WTC11 (cell line): ENCODE measurements at regions not wholly inside any gene's neighbourhood (a gene's known extent, or its start where the extent isn't known, plus 50 kb on each side); places are given as distances from the start of the nearest gene placed in this dataset.
A peak's percentile ranks its signal among the peaks of the same experiment; 100 is the strongest.

ENCODE experiments used
- ATAC-seq: fragments of 200-7000 bp; cut with Tn5 transposase; 2 replicates; pipeline ENCODE4 v1.10.0; 2021; ENCODE audit warnings: mild to moderate bottlenecking, moderate library complexity
- CTCF ChIA-PET: fragments of 300-600 bp; sonication (Branson Sonifier 250); formaldehyde crosslinking; loops from one replicate; lab custom pipeline; 2021; ENCODE audit warnings: antibody characterized with exemption; lab: Charles Lee
- POLR2A ChIA-PET: fragments of 350-600 bp; sonication (Branson Sonifier 250); formaldehyde crosslinking; loops from one replicate; lab custom pipeline; 2021; ENCODE audit warnings: antibody characterized with exemption; lab: Charles Lee
- DNase-seq: peaks from one replicate; pipeline ENCODE4 v3.0.0; 2021; ENCODE audit warnings: low spot score
- H3K27ac Mint-ChIP-seq: 2 replicates; pipeline ENCODE4 v1.8.0; 2021; ENCODE audit warnings: mixed read lengths
- H3K27me3 Mint-ChIP-seq: 2 replicates; pipeline ENCODE4 v1.8.0; 2021; ENCODE audit warnings: low read depth, mild to moderate bottlenecking, moderate library complexity, mixed read lengths
- H3K36me3 Mint-ChIP-seq: 2 replicates; pipeline ENCODE4 v1.8.0; 2021; ENCODE audit warnings: mixed read lengths
- H3K4me1 Mint-ChIP-seq: 2 replicates; pipeline ENCODE4 v1.8.0; 2022; ENCODE audit warnings: mixed read lengths
- H3K4me3 Mint-ChIP-seq: 2 replicates; pipeline ENCODE4 v1.8.0; 2021; ENCODE audit warnings: mild to moderate bottlenecking, moderate library complexity, mixed read lengths
- H3K9me3 Mint-ChIP-seq: 2 replicates; pipeline ENCODE4 v1.8.0; 2021; ENCODE audit warnings: mixed read lengths
- ATF1 ChIP-seq: sonication (generic); formaldehyde crosslinking; IDR thresholded peaks from 2 replicates; pipeline ENCODE4 v1.8.1; 2023; ENCODE audit warnings: mild to moderate bottlenecking, moderate library complexity, missing genetic modification reagents
- ATF6 ChIP-seq: sonication (generic); formaldehyde crosslinking; IDR thresholded peaks from 2 replicates; pipeline ENCODE4 v1.8.1; 2023; ENCODE audit warnings: mild to moderate bottlenecking, missing genetic modification reagents
- HMGA2 ChIP-seq: fragments of 250-450 bp; sonication (Bioruptor Pico); IDR thresholded peaks from 2 replicates; pipeline ENCODE4 v1.4.0; 2021; ENCODE audit warnings: mild to moderate bottlenecking, moderate library complexity
- NFYB ChIP-seq: sonication (generic); formaldehyde crosslinking; conservative IDR thresholded peaks from 2 replicates; pipeline ENCODE4 v1.8.0; 2022; ENCODE audit warnings: low read depth, missing genetic modification reagents
- OVOL2 ChIP-seq: fragments of 250-450 bp; sonication (Bioruptor Pico); IDR thresholded peaks from 2 replicates; pipeline ENCODE4 v1.9.0; 2021; ENCODE audit warnings: mild to moderate bottlenecking, borderline replicate concordance
- SMAD4 ChIP-seq: sonication (generic); formaldehyde crosslinking; IDR thresholded peaks from 2 replicates; pipeline ENCODE4 v1.8.0; 2022; ENCODE audit warnings: mild to moderate bottlenecking, missing genetic modification reagents
- TCF7 ChIP-seq: sonication (generic); formaldehyde crosslinking; IDR thresholded peaks from 2 replicates; pipeline ENCODE4 v1.8.0; 2022; ENCODE audit warnings: mild to moderate bottlenecking, low read depth, missing genetic modification reagents, moderate library complexity
- ZBTB21 ChIP-seq: sonication (generic); formaldehyde crosslinking; IDR thresholded peaks from 2 replicates; pipeline ENCODE4 v1.8.1; 2023; ENCODE audit warnings: mild to moderate bottlenecking, missing genetic modification reagents, borderline replicate concordance
- ZNF423 ChIP-seq: fragments of 250-450 bp; sonication (Bioruptor Pico); IDR thresholded peaks from 2 replicates; pipeline ENCODE4 v2.1.2; 2022; ENCODE audit warnings: mild to moderate bottlenecking, moderate library complexity
- TF ChIP-seq, protein P1 (sequence below): sonication (generic); formaldehyde crosslinking; IDR thresholded peaks from 2 replicates; pipeline ENCODE4 v1.8.1; 2022; ENCODE audit warnings: mild to moderate bottlenecking, moderate library complexity, missing genetic modification reagents
- TF ChIP-seq, protein P2 (sequence below): sonication (generic); formaldehyde crosslinking; IDR thresholded peaks from 2 replicates; pipeline ENCODE4 v1.8.1; 2022; ENCODE audit warnings: low read depth, mild to moderate bottlenecking, moderate library complexity, missing genetic modification reagents, borderline replicate concordance
- TF ChIP-seq, protein P3 (sequence below): sonication (generic); formaldehyde crosslinking; IDR thresholded peaks from 2 replicates; pipeline ENCODE4 v1.8.0; 2023; ENCODE audit warnings: missing genetic modification reagents, mild to moderate bottlenecking, borderline replicate concordance
- TF ChIP-seq, protein P4 (sequence below): fragments of 250-450 bp; sonication (Bioruptor Pico); IDR thresholded peaks from 2 replicates; pipeline ENCODE4 v1.9.0; 2021; ENCODE audit warnings: mild to moderate bottlenecking, borderline replicate concordance
- TF ChIP-seq, protein P5 (sequence below): fragments of 250-450 bp; sonication (Bioruptor Pico); IDR thresholded peaks from 2 replicates; pipeline ENCODE4 v1.8.0; 2021; ENCODE audit warnings: mild to moderate bottlenecking

DNA sequence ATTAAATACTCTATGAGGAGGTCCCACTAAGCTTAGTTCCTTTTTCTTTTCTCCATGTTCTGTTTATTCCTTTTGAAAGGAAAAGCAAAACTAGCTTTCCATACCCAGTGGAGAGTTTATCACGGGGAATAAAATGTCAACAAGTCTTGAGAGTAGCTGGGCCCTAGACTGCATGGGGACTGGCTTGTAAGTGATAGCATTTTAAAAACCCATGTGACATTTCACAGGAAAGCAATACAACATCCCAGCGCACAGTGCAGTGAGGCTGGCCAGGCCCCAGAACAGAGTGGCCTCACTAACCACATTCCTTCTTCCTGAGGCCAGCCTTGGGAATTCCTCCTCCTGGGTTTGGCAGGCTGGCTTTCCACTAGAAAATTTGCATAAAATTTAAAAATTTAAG lies 149.8 kb downstream of the DLEU7 start:
- ChIA-PET CTCF (interaction anchor here (1.8 kb wide), 1 partner anchor 107 kb away, joined by 4 read pairs; no protein-coding TSS in a partner anchor), POLR2A (no interaction called here)
- DNase-seq (peak; percentile 16), ATAC-seq (peak; percentile 81)
- Mint-ChIP-seq H3K27ac (no peak overlapping the region), H3K27me3 (no peaks in the 10 kb centered on the region), H3K9me3 (no peaks in the 10 kb centered on the region), H3K4me3 (no peak overlapping the region), H3K4me1 (peaks cover 45% of the 10 kb centered on the region), H3K36me3 (no peaks in the 10 kb centered on the region)
- TF ChIP-seq TCF7 (CRISPR knock-in tag) (no peak), ATF6 (CRISPR knock-in tag) (no peak), HMGA2 (CRISPR knock-in tag) (no peak), NFYB (CRISPR knock-in tag) (no peak), ZBTB21 (no peak), SMAD4 (CRISPR knock-in tag) (no peak), OVOL2 (CRISPR knock-in tag) (no peak), ZNF423 (CRISPR knock-in tag) (no peak), ATF1 (CRISPR knock-in tag) (no peak)
- TF ChIP-seq, protein P1, sequence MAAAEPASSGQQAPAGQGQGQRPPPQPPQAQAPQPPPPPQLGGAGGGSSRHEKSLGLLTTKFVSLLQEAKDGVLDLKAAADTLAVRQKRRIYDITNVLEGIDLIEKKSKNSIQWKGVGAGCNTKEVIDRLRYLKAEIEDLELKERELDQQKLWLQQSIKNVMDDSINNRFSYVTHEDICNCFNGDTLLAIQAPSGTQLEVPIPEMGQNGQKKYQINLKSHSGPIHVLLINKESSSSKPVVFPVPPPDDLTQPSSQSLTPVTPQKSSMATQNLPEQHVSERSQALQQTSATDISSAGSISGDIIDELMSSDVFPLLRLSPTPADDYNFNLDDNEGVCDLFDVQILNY, result no peak
- TF ChIP-seq, protein P2, sequence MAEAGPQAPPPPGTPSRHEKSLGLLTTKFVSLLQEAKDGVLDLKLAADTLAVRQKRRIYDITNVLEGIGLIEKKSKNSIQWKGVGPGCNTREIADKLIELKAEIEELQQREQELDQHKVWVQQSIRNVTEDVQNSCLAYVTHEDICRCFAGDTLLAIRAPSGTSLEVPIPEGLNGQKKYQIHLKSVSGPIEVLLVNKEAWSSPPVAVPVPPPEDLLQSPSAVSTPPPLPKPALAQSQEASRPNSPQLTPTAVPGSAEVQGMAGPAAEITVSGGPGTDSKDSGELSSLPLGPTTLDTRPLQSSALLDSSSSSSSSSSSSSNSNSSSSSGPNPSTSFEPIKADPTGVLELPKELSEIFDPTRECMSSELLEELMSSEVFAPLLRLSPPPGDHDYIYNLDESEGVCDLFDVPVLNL (CRISPR knock-in tag), result no peak
- TF ChIP-seq, protein P3, sequence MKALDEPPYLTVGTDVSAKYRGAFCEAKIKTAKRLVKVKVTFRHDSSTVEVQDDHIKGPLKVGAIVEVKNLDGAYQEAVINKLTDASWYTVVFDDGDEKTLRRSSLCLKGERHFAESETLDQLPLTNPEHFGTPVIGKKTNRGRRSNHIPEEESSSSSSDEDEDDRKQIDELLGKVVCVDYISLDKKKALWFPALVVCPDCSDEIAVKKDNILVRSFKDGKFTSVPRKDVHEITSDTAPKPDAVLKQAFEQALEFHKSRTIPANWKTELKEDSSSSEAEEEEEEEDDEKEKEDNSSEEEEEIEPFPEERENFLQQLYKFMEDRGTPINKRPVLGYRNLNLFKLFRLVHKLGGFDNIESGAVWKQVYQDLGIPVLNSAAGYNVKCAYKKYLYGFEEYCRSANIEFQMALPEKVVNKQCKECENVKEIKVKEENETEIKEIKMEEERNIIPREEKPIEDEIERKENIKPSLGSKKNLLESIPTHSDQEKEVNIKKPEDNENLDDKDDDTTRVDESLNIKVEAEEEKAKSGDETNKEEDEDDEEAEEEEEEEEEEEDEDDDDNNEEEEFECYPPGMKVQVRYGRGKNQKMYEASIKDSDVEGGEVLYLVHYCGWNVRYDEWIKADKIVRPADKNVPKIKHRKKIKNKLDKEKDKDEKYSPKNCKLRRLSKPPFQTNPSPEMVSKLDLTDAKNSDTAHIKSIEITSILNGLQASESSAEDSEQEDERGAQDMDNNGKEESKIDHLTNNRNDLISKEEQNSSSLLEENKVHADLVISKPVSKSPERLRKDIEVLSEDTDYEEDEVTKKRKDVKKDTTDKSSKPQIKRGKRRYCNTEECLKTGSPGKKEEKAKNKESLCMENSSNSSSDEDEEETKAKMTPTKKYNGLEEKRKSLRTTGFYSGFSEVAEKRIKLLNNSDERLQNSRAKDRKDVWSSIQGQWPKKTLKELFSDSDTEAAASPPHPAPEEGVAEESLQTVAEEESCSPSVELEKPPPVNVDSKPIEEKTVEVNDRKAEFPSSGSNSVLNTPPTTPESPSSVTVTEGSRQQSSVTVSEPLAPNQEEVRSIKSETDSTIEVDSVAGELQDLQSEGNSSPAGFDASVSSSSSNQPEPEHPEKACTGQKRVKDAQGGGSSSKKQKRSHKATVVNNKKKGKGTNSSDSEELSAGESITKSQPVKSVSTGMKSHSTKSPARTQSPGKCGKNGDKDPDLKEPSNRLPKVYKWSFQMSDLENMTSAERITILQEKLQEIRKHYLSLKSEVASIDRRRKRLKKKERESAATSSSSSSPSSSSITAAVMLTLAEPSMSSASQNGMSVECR (CRISPR knock-in tag), result no peak
- TF ChIP-seq, protein P4, sequence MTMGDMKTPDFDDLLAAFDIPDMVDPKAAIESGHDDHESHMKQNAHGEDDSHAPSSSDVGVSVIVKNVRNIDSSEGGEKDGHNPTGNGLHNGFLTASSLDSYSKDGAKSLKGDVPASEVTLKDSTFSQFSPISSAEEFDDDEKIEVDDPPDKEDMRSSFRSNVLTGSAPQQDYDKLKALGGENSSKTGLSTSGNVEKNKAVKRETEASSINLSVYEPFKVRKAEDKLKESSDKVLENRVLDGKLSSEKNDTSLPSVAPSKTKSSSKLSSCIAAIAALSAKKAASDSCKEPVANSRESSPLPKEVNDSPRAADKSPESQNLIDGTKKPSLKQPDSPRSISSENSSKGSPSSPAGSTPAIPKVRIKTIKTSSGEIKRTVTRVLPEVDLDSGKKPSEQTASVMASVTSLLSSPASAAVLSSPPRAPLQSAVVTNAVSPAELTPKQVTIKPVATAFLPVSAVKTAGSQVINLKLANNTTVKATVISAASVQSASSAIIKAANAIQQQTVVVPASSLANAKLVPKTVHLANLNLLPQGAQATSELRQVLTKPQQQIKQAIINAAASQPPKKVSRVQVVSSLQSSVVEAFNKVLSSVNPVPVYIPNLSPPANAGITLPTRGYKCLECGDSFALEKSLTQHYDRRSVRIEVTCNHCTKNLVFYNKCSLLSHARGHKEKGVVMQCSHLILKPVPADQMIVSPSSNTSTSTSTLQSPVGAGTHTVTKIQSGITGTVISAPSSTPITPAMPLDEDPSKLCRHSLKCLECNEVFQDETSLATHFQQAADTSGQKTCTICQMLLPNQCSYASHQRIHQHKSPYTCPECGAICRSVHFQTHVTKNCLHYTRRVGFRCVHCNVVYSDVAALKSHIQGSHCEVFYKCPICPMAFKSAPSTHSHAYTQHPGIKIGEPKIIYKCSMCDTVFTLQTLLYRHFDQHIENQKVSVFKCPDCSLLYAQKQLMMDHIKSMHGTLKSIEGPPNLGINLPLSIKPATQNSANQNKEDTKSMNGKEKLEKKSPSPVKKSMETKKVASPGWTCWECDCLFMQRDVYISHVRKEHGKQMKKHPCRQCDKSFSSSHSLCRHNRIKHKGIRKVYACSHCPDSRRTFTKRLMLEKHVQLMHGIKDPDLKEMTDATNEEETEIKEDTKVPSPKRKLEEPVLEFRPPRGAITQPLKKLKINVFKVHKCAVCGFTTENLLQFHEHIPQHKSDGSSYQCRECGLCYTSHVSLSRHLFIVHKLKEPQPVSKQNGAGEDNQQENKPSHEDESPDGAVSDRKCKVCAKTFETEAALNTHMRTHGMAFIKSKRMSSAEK (CRISPR knock-in tag), result no peak
- TF ChIP-seq, protein P5, sequence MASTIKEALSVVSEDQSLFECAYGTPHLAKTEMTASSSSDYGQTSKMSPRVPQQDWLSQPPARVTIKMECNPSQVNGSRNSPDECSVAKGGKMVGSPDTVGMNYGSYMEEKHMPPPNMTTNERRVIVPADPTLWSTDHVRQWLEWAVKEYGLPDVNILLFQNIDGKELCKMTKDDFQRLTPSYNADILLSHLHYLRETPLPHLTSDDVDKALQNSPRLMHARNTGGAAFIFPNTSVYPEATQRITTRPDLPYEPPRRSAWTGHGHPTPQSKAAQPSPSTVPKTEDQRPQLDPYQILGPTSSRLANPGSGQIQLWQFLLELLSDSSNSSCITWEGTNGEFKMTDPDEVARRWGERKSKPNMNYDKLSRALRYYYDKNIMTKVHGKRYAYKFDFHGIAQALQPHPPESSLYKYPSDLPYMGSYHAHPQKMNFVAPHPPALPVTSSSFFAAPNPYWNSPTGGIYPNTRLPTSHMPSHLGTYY (CRISPR knock-in tag), result no peak
